H1 (cell line): ENCODE measurements at regions not wholly inside any gene's neighbourhood (a gene's known extent, or its start where the extent isn't known, plus 50 kb on each side); places are given as distances from the start of the nearest gene placed in this dataset.

Experiments used
- CTCF ChIA-PET: fragments of 300-600 bp; sonication (Branson Sonifier 250); formaldehyde crosslinking; loops from one replicate; lab custom pipeline; 2021; ENCODE audit not compliant: partially characterized antibody; lab: Charles Lee
- POLR2A ChIA-PET: fragments of 300-600 bp; sonication (Branson Sonifier 250); formaldehyde crosslinking; loops from one replicate; lab custom pipeline; 2021; ENCODE audit warnings: inconsistent platforms; ENCODE audit not compliant: partially characterized antibody; lab: Charles Lee
- DNase-seq, 2 experiments: peaks; one replicate each; pipeline versions ENCODE4 v3.0.0 to v3.0.0-alpha.2; 2010 to 2022; ENCODE audit warnings: low spot score in 2 of 2, low read depth in 1 of 2, mixed read lengths in 1 of 2
- FAIRE-seq: peaks from 2 replicates; lab custom pipeline; 2011; peaks lifted over from hg19 to GRCh38; lab: Jason Lieb, UNC
- H2AFZ ChIP-seq: 2 replicates; pipeline ENCODE4 v1.8.1; 2012; ENCODE audit warnings: low read length, inconsistent platforms
- H2AK5ac ChIP-seq: 2 replicates; pipeline ENCODE4 v1.6.1; 2013; ENCODE audit warnings: low read depth, low read length
- H2BK120ac ChIP-seq: replicated peaks from 2 replicates; pipeline ENCODE3; 2013; ENCODE audit warnings: low read depth, low read length, inconsistent platforms
- H2BK12ac ChIP-seq: 2 replicates; pipeline ENCODE4 v1.6.1; 2013; ENCODE audit warnings: low read depth, low read length
- H2BK15ac ChIP-seq: 2 replicates; pipeline ENCODE4 v1.6.1; 2013; ENCODE audit warnings: low read length
- H2BK20ac ChIP-seq: 2 replicates; pipeline ENCODE4 v1.6.1; 2013; ENCODE audit warnings: low read length
- H2BK5ac ChIP-seq: 2 replicates; pipeline ENCODE4 v1.6.1; 2013; ENCODE audit warnings: low read depth, low read length
- H3K14ac ChIP-seq: 2 replicates; pipeline ENCODE4 v1.6.1; 2013; ENCODE audit warnings: inconsistent platforms; ENCODE audit not compliant: insufficient read length
- H3K18ac ChIP-seq: 2 replicates; pipeline ENCODE4 v1.6.1; 2013; ENCODE audit warnings: low read length; ENCODE audit errors: extremely low read depth
- H3K23ac ChIP-seq: 2 replicates; pipeline ENCODE4 v1.6.1; 2013; ENCODE audit warnings: inconsistent platforms; ENCODE audit not compliant: insufficient read length
- H3K23me2 ChIP-seq: 2 replicates; pipeline ENCODE4 v1.6.1; 2013; ENCODE audit warnings: low read depth, low read length
- H3K27ac ChIP-seq: 2 replicates; pipeline ENCODE4 v1.6.1; 2011; ENCODE audit warnings: low read depth, low read length, inconsistent platforms
- H3K27me3 ChIP-seq, 4 experiments: replicated peaks in 1 of 4; 1 replicate in 1 of 4; 2 replicates in 3 of 4; pipeline versions ENCODE4 v1.6.1 to v1.8.1; 2011 to 2013; ENCODE audit warnings: low read length in 3 of 4, mild to moderate bottlenecking in 3 of 4, inconsistent platforms in 2 of 4, mixed read lengths in 2 of 4, moderate library complexity in 1 of 4; ENCODE audit not compliant: control insufficient read depth in 3 of 4, insufficient read depth in 3 of 4; ENCODE audit errors: extremely low read depth in 1 of 4
- H3K36me3 ChIP-seq, 4 experiments: 2 replicates each; pipeline versions ENCODE4 v1.6.1 to v1.8.1; 2011 to 2013; ENCODE audit warnings: mild to moderate bottlenecking in 4 of 4, low read length in 3 of 4, moderate library complexity in 2 of 4, control low read depth in 1 of 4, inconsistent platforms in 1 of 4; ENCODE audit not compliant: insufficient read depth in 4 of 4, control insufficient read depth in 2 of 4
- H3K4ac ChIP-seq: replicated peaks from 2 replicates; pipeline ENCODE3; 2013; ENCODE audit warnings: low read length, low read depth, mixed read lengths, inconsistent platforms; ENCODE audit not compliant: insufficient read length
- H3K4me1 ChIP-seq, 4 experiments: replicated peaks in 1 of 4; 1 replicate in 1 of 4; 2 replicates in 3 of 4; pipeline versions ENCODE4 v1.6.1 to v1.8.1; 2011 to 2013; ENCODE audit warnings: low read length in 3 of 4, inconsistent platforms in 2 of 4, mixed read lengths in 1 of 4; ENCODE audit not compliant: insufficient read depth in 4 of 4, control insufficient read depth in 3 of 4
- H3K4me2 ChIP-seq, 2 experiments: 2 replicates each; pipeline versions ENCODE4 v1.6.1 to v1.8.1; 2011 to 2013; ENCODE audit warnings: low read depth in 2 of 2, low read length in 2 of 2, control low read depth in 1 of 2, inconsistent platforms in 1 of 2, mild to moderate bottlenecking in 1 of 2; ENCODE audit not compliant: insufficient read depth in 1 of 2
- H3K4me3 ChIP-seq, 4 experiments: fragments of 200-600, 300-600 bp in 1 of 4; sonication (generic), shearing (Covaris generic), sonication (Bioruptor Twin) in 1 of 4; 2 replicates each; pipeline versions ENCODE4 v1.5.1 to v1.8.1; 2011 to 2016; ENCODE audit warnings: low read length in 4 of 4, low read depth in 3 of 4, control low read depth in 2 of 4, inconsistent platforms in 2 of 4, mild to moderate bottlenecking in 2 of 4, mixed read lengths in 1 of 4, moderate library complexity in 1 of 4; ENCODE audit not compliant: insufficient read depth in 2 of 4; ENCODE audit errors: extremely low read depth in 1 of 4
- H3K56ac ChIP-seq: replicated peaks from 2 replicates; pipeline ENCODE3; 2013; ENCODE audit warnings: low read depth, mild to moderate bottlenecking, mixed read lengths, low read length, inconsistent platforms; ENCODE audit not compliant: insufficient read length
- H3K79me1 ChIP-seq: 2 replicates; pipeline ENCODE4 v1.6.1; 2013; ENCODE audit warnings: low read depth, low read length, control low read depth
- H3K79me2 ChIP-seq, 2 experiments: 2 replicates each; pipeline versions ENCODE4 v1.6.1 to v1.8.1; 2012 to 2013; ENCODE audit warnings: low read length in 2 of 2, mild to moderate bottlenecking in 2 of 2, inconsistent platforms in 1 of 2; ENCODE audit not compliant: insufficient read depth in 2 of 2, control insufficient read depth in 1 of 2
- H3K9ac ChIP-seq, 4 experiments: replicated peaks in 1 of 4; 1 replicate in 1 of 4; 2 replicates in 3 of 4; pipeline versions ENCODE4 v1.6.1 to v1.8.1; 2011 to 2013; ENCODE audit warnings: low read depth in 3 of 4, low read length in 3 of 4, control low read depth in 2 of 4, mild to moderate bottlenecking in 2 of 4, moderate library complexity in 2 of 4, inconsistent platforms in 1 of 4; ENCODE audit errors: extremely low read depth in 1 of 4
- H3K9me3 ChIP-seq, 2 experiments: 2 replicates each; pipeline versions ENCODE4 v1.6.1 to v1.8.1; 2012 to 2013; ENCODE audit warnings: mild to moderate bottlenecking in 2 of 2, moderate library complexity in 2 of 2, control low read depth in 1 of 2, inconsistent platforms in 1 of 2, low read depth in 1 of 2, low read length in 1 of 2, mixed read lengths in 1 of 2; ENCODE audit not compliant: insufficient read depth in 2 of 2
- H4K20me1 ChIP-seq, 2 experiments: replicated peaks in 1 of 2; 2 replicates each; pipeline versions ENCODE3 to v1.8.1; 2011 to 2013; ENCODE audit warnings: inconsistent platforms in 2 of 2, low read length in 2 of 2, mild to moderate bottlenecking in 1 of 2; ENCODE audit not compliant: insufficient read depth in 2 of 2, control insufficient read depth in 1 of 2
- H4K5ac ChIP-seq: 2 replicates; pipeline ENCODE4 v1.6.1; 2013; ENCODE audit warnings: low read length, low read depth, mixed read lengths, inconsistent platforms; ENCODE audit not compliant: insufficient read length
- H4K8ac ChIP-seq: 2 replicates; pipeline ENCODE4 v1.8.0; 2013; ENCODE audit warnings: mild to moderate bottlenecking, moderate library complexity, low read length, inconsistent platforms; ENCODE audit not compliant: insufficient read depth; ENCODE audit errors: extremely low read depth
- H4K91ac ChIP-seq: replicated peaks from 2 replicates; pipeline ENCODE3; 2013; ENCODE audit warnings: low read length, mixed read lengths, inconsistent platforms; ENCODE audit not compliant: insufficient read length
- CHD1 ChIP-seq: IDR thresholded peaks from 2 replicates; pipeline ENCODE4 v1.6.1; 2012; ENCODE audit warnings: low read depth, low read length, improper control_type of control experiment
- GTF2F1 ChIP-seq: IDR thresholded peaks from 2 replicates; pipeline ENCODE4 v1.6.1; 2012; ENCODE audit warnings: low read depth, low read length, improper control_type of control experiment, borderline replicate concordance
- JUN ChIP-seq: IDR thresholded peaks from 2 replicates; pipeline ENCODE4 v1.6.1; 2011; ENCODE audit warnings: low read depth, mild to moderate bottlenecking, improper control_type of control experiment, low read length
- JUND ChIP-seq: IDR thresholded peaks from 2 replicates; pipeline ENCODE4 v1.6.1; 2011; ENCODE audit warnings: mild to moderate bottlenecking, improper control_type of control experiment, low read length
- KDM5A ChIP-seq: fragments of 200-600 bp; IDR thresholded peaks from 2 replicates; pipeline ENCODE4 v1.7.1; 2012; ENCODE audit warnings: mild to moderate bottlenecking, low read length, inconsistent platforms, mixed read lengths
- NRF1 ChIP-seq: IDR thresholded peaks from 2 replicates; pipeline ENCODE4 v1.6.1; 2011; ENCODE audit warnings: mild to moderate bottlenecking, low read depth, low read length, improper control_type of control experiment
- RNF2 ChIP-seq: fragments of 200-900, 300-1000 bp; sonication (generic); IDR thresholded peaks from 2 replicates; pipeline ENCODE4 v1.7.1; 2016; ENCODE audit warnings: borderline replicate concordance, low read depth, mild to moderate bottlenecking, antibody characterized with exemption, low read length; ENCODE audit not compliant: poor library complexity, severe bottlenecking; ENCODE audit errors: missing control alignments
- SAP30 ChIP-seq: fragments of 300-600 bp; sonication (generic); IDR thresholded peaks from 2 replicates; pipeline ENCODE4 v1.7.1; 2012; ENCODE audit warnings: low read length, moderate library complexity, mild to moderate bottlenecking, inconsistent platforms; ENCODE audit not compliant: insufficient read depth, insufficient replicate concordance
- SIRT6 ChIP-seq: IDR thresholded peaks from one replicate; pipeline ENCODE4 v1.7.1; 2012; ENCODE audit warnings: low read length, inconsistent platforms
- SP1 ChIP-seq: IDR thresholded peaks from 2 replicates; pipeline ENCODE4 v1.6.1; 2011; ENCODE audit warnings: low read depth, low read length
- WGBS, 2 experiments: shearing (Covaris generic) in 1 of 2; methylation state at CpG; one replicate each; pipeline versions ENCODE4 v1.1.6 to v1.1.7; 2013 to 2015; ENCODE audit warnings: low lambda C conversion rate in 2 of 2, mixed read lengths in 2 of 2, inconsistent platforms in 1 of 2, low coverage in 1 of 2, missing lambda C conversion rate in 1 of 2; ENCODE audit not compliant: insufficient replicate concordance in 2 of 2, insufficient coverage in 1 of 2, insufficient read length in 1 of 2; ENCODE audit errors: extremely low coverage in 1 of 2, missing lambda C conversion rate in 1 of 2; 5-methylcytosine and 5-hydroxymethylcytosine counted together
- TF ChIP-seq, protein P1 (sequence below): IDR thresholded peaks from 2 replicates; pipeline ENCODE4 v1.6.1; 2012; ENCODE audit warnings: low read length, inconsistent platforms
- TF ChIP-seq, protein P2 (sequence below): IDR thresholded peaks from 2 replicates; pipeline ENCODE4 v1.6.1; 2011; ENCODE audit warnings: low read length, improper control_type of control experiment

DNA sequence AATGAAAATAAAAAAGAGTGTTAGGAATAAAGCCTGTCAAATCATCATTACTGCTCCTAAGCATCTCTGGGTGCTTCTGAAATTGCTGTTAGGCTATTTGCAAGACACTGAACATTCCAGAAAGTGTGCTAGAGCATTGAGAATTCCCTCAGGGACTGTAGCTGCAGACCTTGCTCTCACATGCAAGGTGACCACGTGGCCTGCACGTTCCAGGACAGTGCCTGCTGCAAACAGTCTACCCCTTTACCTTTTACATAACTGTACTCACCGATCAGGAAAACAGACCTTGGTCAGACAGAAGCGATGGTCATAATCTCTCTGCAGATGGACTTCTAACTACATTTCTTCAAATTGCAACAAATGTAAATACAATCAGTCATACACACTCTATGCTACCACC is 164.5 kb downstream of the PSMG1 start:
- no peak for FAIRE-seq
- no peak overlapping the region for H4K8ac ChIP-seq
- TF ChIP-seq KDM5A (no peak), CHD1 (no peak), RNF2 (no peak), SAP30 (no peak), NRF1 (no peak), SP1 (no peak), JUND (no peak), JUN (no peak), GTF2F1 (no peak), SIRT6 (no peak)
- TF ChIP-seq, protein P1, sequence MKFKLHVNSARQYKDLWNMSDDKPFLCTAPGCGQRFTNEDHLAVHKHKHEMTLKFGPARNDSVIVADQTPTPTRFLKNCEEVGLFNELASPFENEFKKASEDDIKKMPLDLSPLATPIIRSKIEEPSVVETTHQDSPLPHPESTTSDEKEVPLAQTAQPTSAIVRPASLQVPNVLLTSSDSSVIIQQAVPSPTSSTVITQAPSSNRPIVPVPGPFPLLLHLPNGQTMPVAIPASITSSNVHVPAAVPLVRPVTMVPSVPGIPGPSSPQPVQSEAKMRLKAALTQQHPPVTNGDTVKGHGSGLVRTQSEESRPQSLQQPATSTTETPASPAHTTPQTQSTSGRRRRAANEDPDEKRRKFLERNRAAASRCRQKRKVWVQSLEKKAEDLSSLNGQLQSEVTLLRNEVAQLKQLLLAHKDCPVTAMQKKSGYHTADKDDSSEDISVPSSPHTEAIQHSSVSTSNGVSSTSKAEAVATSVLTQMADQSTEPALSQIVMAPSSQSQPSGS: no peak
- TF ChIP-seq, protein P2, sequence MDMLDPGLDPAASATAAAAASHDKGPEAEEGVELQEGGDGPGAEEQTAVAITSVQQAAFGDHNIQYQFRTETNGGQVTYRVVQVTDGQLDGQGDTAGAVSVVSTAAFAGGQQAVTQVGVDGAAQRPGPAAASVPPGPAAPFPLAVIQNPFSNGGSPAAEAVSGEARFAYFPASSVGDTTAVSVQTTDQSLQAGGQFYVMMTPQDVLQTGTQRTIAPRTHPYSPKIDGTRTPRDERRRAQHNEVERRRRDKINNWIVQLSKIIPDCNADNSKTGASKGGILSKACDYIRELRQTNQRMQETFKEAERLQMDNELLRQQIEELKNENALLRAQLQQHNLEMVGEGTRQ: no peak

More for the DNA sequence above, 164.5 kb downstream of the PSMG1 start:
- Histone ChIP-seq H2AK5ac (no peak overlapping the region), H3K27ac (no peak overlapping the region), H3K36me3 (no peaks in the 10 kb centered on the region), H3K4me3 (no peak overlapping the region), H3K9me3 (no peaks in the 10 kb centered on the region), H2BK20ac (no peak overlapping the region), H3K4me1 (peaks cover 0 to 12% (median 7%) of the 10 kb centered on the region in 4 experiments; a peak in 5 of 7 replicates), H3K9ac (no peak overlapping the region), H3K27me3 (no peaks in the 10 kb centered on the region), H4K91ac (no peak overlapping the region), H3K23me2 (no peaks in the 10 kb centered on the region), H4K5ac (no peak overlapping the region), H2BK5ac (no peak overlapping the region), H3K18ac (no peak overlapping the region), H2BK15ac (no peak overlapping the region), H2AFZ (no peak overlapping the region), H3K56ac (no peak overlapping the region), H3K23ac (no peak overlapping the region), H4K20me1 (no peaks in the 10 kb centered on the region), H3K79me2 (no peaks in the 10 kb centered on the region), H2BK12ac (0 out of 2 replicates have a peak overlapping the region, but pooled peaks have one; percentile 55), H3K4me2 (no peak overlapping the region), H3K4ac (no peak overlapping the region), H3K79me1 (no peaks in the 10 kb centered on the region), H3K14ac (no peak overlapping the region), H2BK120ac (no peak overlapping the region)
- 66% methylated on average over 4 of the region's 4 CpGs; no CpG with 5 or more reads in 1 of the 2 experiments for whole genome bisulfite sequencing, 2 experiments
- POLR2A ChIA-PET: interaction anchor here (0.9 kb wide), 1 partner anchor 25 kb away, joined by 3 read pairs; no protein-coding TSS in a partner anchor
- CTCF ChIA-PET: interaction anchor here (0.9 to 2.2 kb wide), 5 partner anchors 10 to 214 kb away, joined by 3 to 10 read pairs (median 4); no protein-coding TSS in a partner anchor
- DNase-seq: no peak
